Kidney (tissue), 13 donors: ENCODE measurements at regions not wholly inside any gene's neighbourhood (a gene's known extent, or its start where the extent isn't known, plus 50 kb on each side); places are given as distances from the start of the nearest gene placed in this dataset.
A peak's percentile ranks its signal among the peaks of the same experiment; 100 is the strongest.

ENCODE experiments used
- DNase-seq, 5 donors: peaks; one replicate each; pipeline ENCODE4 v3.0.0-alpha.2; 2013 to 2020
- FAIRE-seq: peaks from 2 replicates; lab custom pipeline; 2012; peaks lifted over from hg19 to GRCh38; lab: Jason Lieb, UNC
- H3K27ac ChIP-seq, 2 donors: one replicate each; pipeline ENCODE4 v1.7.0; 2013; ENCODE audit warnings: low read depth in 2 of 2, low read length in 2 of 2, inconsistent platforms in 1 of 2
- H3K27me3 ChIP-seq: one replicate; pipeline ENCODE4 v1.7.1; 2013; ENCODE audit warnings: low read length, inconsistent platforms; ENCODE audit not compliant: control insufficient read depth, insufficient read depth
- H3K36me3 ChIP-seq, 3 donors: one replicate each; pipeline versions ENCODE4 v1.7.0 to v1.7.1; 2013; ENCODE audit warnings: low read length in 3 of 3, control low read depth in 1 of 3, inconsistent platforms in 1 of 3; ENCODE audit not compliant: insufficient read depth in 3 of 3, control insufficient read depth in 2 of 3
- H3K4me1 ChIP-seq, 3 donors: one replicate each; pipeline versions ENCODE4 v1.7.0 to v1.7.1; 2013; ENCODE audit warnings: low read length in 3 of 3, inconsistent platforms in 1 of 3, low read depth in 1 of 3; ENCODE audit not compliant: control insufficient read depth in 2 of 3, insufficient read depth in 2 of 3
- H3K4me3 ChIP-seq, 3 donors: one replicate each; pipeline versions ENCODE4 v1.7.0 to v1.8.1; 2013; ENCODE audit warnings: low read length in 3 of 3, control low read depth in 1 of 3, inconsistent platforms in 1 of 3
- H3K9ac ChIP-seq, 3 donors: one replicate each; pipeline versions ENCODE4 v1.7.0 to v1.7.1; 2013; ENCODE audit warnings: low read length in 3 of 3, control low read depth in 1 of 3, inconsistent platforms in 1 of 3
- H3K9me3 ChIP-seq, 3 donors: one replicate each; pipeline versions ENCODE4 v1.7.0 to v1.7.1; 2013; ENCODE audit warnings: low read length in 3 of 3, control low read depth in 1 of 3, inconsistent platforms in 1 of 3; ENCODE audit not compliant: control insufficient read depth in 2 of 3, insufficient read depth in 1 of 3
- intact Hi-C: fragments of 100-400 bp; cut with DNase I; formaldehyde crosslinking; loops from one replicate; pipeline ENCODE4 v1.11.1; 2022
- TF ChIP-seq, protein P1 (sequence below): IDR thresholded peaks from 3 replicates; pipeline ENCODE4 v1.5.1; 2012; ENCODE audit warnings: mild to moderate bottlenecking, moderate library complexity, borderline replicate concordance; ENCODE audit not compliant: insufficient read depth; ENCODE audit errors: extremely low read depth
- donor health status: control.
- donor health status: control.
- donor health status: control.
- donor health status: control.
- donor health status: control.
- donor health status: DM: yes; HTN: yes; CAD: no.
- donor health status: Normal renal cell carcinoma (clear cell type).

DNA sequence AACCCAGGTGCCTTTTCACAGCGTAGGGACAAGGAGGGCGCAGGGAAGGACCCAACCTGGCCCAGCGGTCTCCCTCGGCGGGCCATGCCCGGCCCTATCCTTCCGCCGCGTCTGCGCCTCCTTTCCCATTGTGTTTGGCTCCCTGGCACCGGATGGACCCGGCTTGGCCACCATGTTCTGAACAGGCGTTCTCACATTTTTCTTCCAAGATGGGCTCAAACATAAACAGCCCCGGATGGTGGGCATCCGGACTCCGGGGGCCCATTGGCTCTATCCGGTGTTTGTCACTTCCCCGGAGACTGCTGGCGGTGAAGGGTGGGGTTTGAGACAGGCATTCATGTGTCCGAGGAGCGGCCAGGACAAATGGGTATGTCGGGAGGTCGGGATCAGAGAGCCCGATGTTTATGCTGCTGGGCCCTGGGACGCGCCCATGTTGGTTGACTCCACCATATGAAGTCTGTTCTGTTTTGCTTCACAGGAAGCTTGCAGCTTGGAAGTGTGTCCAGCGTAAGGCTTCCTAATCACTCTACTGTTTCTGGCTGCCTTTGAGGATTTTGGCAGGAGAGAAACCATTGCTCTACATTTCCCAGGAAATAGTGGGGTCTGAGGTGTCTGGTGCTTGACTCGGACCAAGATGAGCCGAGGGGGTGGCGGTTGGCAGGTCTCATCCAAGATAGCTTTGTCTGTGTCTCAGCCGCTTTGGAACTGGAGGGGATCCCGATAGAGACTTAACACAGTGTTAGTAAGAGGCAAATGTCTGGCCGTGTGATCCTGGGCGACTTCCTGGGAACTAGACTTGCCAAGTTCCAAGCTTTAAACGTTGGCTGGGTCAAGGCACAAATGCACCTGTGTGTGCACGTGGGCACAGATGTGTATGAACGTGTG lies 188.3 kb downstream of the IRF8 start:
- H3K9ac ChIP-seq: no peak overlapping the region
- no peak overlapping the region for H3K4me3 ChIP-seq
- no peak overlapping the region for H3K27ac ChIP-seq
- TF ChIP-seq, protein P1, sequence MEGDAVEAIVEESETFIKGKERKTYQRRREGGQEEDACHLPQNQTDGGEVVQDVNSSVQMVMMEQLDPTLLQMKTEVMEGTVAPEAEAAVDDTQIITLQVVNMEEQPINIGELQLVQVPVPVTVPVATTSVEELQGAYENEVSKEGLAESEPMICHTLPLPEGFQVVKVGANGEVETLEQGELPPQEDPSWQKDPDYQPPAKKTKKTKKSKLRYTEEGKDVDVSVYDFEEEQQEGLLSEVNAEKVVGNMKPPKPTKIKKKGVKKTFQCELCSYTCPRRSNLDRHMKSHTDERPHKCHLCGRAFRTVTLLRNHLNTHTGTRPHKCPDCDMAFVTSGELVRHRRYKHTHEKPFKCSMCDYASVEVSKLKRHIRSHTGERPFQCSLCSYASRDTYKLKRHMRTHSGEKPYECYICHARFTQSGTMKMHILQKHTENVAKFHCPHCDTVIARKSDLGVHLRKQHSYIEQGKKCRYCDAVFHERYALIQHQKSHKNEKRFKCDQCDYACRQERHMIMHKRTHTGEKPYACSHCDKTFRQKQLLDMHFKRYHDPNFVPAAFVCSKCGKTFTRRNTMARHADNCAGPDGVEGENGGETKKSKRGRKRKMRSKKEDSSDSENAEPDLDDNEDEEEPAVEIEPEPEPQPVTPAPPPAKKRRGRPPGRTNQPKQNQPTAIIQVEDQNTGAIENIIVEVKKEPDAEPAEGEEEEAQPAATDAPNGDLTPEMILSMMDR: no peak
- H3K36me3 ChIP-seq: no peaks in the 10 kb centered on the region
- intact Hi-C loops: no loop called here
- DNase-seq (peak in 1 of 5 donors; percentile 53), FAIRE-seq (no peak)
- no peaks in the 10 kb centered on the region for H3K27me3 ChIP-seq
- no peaks in the 10 kb centered on the region for H3K9me3 ChIP-seq
- H3K4me1 ChIP-seq: no peaks in the 10 kb centered on the region

DNA sequence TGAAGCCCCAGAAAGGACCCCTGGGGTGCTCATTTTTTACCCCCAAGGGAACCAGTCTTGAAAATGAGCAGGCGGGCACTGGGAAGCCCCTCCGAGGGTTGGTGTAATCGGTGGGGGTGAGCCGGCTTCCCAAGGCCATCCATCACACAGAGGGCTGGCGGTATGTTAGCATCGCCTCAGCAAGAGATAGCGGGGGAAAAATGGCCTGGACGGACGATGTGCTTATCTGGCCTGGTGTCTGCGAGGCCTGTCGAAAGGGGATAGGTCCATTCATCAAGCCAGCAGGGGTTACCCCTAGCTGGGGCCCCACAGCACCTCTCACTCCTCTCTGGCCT lies 188.9 kb downstream of the IRF8 start:
- peak in 1 of 5 donors; percentile 33 for DNase-seq

DNA sequence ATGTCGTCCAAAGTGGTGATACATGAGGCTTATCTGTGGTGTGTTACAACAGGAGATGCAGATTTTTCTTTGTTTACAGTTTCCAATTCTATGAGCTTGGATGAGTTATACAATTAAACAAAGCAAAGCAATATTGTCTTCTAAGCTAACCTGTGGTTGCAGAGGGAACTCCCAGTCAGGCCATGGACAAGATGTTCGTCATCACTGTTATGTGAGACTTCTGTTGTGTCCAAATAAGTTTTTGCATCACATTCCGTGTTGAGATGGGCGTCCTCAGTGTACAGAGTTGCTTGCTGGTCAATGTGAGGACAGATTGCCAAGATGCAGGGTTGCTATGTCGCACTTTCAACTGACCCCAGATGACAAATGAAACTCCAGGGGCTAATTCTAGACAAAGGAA lies 189.3 kb downstream of the IRF8 start:
- H3K27me3 ChIP-seq: no peaks in the 10 kb centered on the region
- DNase-seq: no peak
- intact Hi-C loops: no loop called here
- FAIRE-seq: no peak
- no peak overlapping the region for H3K9ac ChIP-seq
- H3K27ac ChIP-seq: no peak overlapping the region
- TF ChIP-seq, protein P1: no peak
- no peak overlapping the region for H3K4me3 ChIP-seq
- no peaks in the 10 kb centered on the region for H3K4me1 ChIP-seq
- no peaks in the 10 kb centered on the region for H3K36me3 ChIP-seq
- H3K9me3 ChIP-seq: no peaks in the 10 kb centered on the region

More for the DNA sequence above, 188.9 kb downstream of the IRF8 start:
- Histone ChIP-seq H3K27me3 (no peaks in the 10 kb centered on the region), H3K4me3 (no peak overlapping the region), H3K27ac (no peak overlapping the region), H3K4me1 (no peaks in the 10 kb centered on the region), H3K9ac (no peak overlapping the region), H3K36me3 (no peaks in the 10 kb centered on the region), H3K9me3 (no peaks in the 10 kb centered on the region)
- FAIRE-seq: no peak
- intact Hi-C loops: no loop called here
- TF ChIP-seq, protein P1: no peak

DNA sequence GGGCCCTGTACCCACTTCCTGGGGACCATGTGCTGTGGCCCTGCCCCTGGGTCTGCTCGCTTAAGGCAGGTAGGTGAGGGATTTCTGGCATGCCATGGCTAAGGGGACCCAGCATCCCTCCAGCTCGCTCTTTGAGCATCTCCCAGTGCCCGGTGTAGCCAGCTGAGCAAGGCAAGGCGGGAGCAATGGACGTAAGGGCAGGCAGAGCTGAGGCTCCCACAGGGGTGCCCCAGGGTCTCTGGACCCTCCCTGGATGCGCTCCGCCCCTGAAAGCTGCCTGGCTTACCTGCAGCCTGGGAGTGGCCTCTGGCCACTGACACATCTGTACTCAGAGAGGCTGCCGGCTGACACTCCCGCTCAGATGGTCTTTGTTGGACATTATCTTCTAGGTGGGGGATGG lies 189.9 kb downstream of the IRF8 start:
- FAIRE-seq: no peak
- intact Hi-C loops: no loop called here
- Histone ChIP-seq H3K27ac (no peak overlapping the region), H3K4me3 (no peak overlapping the region), H3K9me3 (no peaks in the 10 kb centered on the region), H3K9ac (no peak overlapping the region), H3K27me3 (no peaks in the 10 kb centered on the region), H3K36me3 (no peaks in the 10 kb centered on the region), H3K4me1 (no peaks in the 10 kb centered on the region)
- TF ChIP-seq, protein P1: no peak
- DNase-seq: peak in 1 of 5 donors; percentile 37
